Activated naive CD4-positive, alpha-beta T cell treated with anti-CD3 and anti-CD28 coated beads, Interleukin-2, amount 10 ng/mL, durations not matched to agents 7 days and 5 days (primary cell): ENCODE measurements at regions not wholly inside any gene's neighbourhood (a gene's known extent, or its start where the extent isn't known, plus 50 kb on each side); places are given as distances from the start of the nearest gene placed in this dataset.

Source experiments
- CTCF ChIA-PET: fragments of 350-600 bp; sonication (Branson Sonifier 250); formaldehyde crosslinking; loops from one replicate; lab custom pipeline; 2021; ENCODE audit warnings: antibody characterized with exemption; lab: Charles Lee
- DNase-seq: peaks from one replicate; pipeline ENCODE4 v3.0.0-alpha.2; 2020
- H3K27ac Mint-ChIP-seq: one replicate; pipeline ENCODE4 v1.8.0; 2021; ENCODE audit warnings: mild to moderate bottlenecking, moderate library complexity, mixed read lengths
- H3K27me3 Mint-ChIP-seq: one replicate; pipeline ENCODE4 v1.8.0; 2021; ENCODE audit warnings: mild to moderate bottlenecking, mixed read lengths
- H3K36me3 Mint-ChIP-seq: one replicate; pipeline ENCODE4 v1.8.0; 2021; ENCODE audit warnings: mixed read lengths
- H3K4me1 Mint-ChIP-seq: one replicate; pipeline ENCODE4 v1.8.0; 2021; ENCODE audit warnings: mixed read lengths
- H3K4me3 Mint-ChIP-seq: one replicate; pipeline ENCODE4 v1.8.0; 2021; ENCODE audit warnings: mild to moderate bottlenecking, moderate library complexity, mixed read lengths
- H3K9me3 Mint-ChIP-seq: one replicate; pipeline ENCODE4 v1.8.0; 2021; ENCODE audit warnings: mixed read lengths

DNA sequence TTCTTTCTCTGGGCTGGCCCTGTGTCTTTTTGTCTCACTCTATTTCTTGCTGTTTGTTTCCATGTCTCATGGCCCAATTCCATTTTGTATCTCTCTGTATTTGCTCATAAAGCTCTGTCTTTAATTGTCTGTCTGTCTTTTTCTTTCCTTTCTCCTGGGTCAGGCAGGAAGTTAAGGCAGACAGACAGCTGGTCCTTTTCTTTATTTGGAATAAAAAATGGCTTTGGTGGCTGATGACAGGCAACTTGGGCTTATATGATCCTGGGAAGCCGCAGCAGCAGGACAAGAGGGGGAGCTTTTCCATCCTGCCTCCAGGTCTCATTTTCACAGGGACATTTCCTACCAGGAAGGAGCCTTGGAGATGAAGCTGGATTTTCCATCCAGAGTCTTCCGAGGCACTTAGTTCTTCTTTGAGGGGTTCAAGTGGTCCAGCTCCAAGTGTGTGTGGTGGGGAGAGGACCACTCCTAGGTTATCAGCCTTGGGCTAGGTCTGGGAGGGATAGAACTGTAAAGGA lies 138.7 kb downstream of the TDRD15 start:
- no peaks in the 10 kb centered on the region for H3K36me3 Mint-ChIP-seq
- H3K4me1 Mint-ChIP-seq: no peaks in the 10 kb centered on the region
- CTCF ChIA-PET: no interaction called here
- no peaks in the 10 kb centered on the region for H3K27me3 Mint-ChIP-seq
- no peak overlapping the region for H3K27ac Mint-ChIP-seq
- H3K4me3 Mint-ChIP-seq: no peak overlapping the region
- no peaks in the 10 kb centered on the region for H3K9me3 Mint-ChIP-seq
- DNase-seq: no peak

DNA sequence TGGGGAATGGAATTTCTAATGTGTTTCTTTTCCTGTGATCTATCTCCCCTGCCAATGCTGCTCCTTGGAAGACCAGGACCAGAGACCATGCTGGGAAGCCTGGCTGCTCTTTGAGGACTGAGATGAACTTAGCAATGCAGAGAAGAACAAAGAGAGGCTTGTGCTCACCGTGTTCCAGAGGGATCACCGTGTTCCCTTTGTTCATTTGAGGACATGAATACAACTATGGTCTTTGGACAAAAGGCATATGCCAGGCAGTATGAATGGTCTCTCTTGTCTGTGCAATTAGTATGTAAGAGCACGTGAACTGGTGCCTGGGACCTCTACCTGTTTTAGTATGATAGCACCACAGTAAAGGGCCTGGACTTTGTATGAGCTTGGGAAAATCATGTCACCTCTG lies 139.9 kb downstream of the TDRD15 start:
- Mint-ChIP-seq H3K4me1 (no peaks in the 10 kb centered on the region), H3K36me3 (no peaks in the 10 kb centered on the region), H3K27ac (no peak overlapping the region), H3K27me3 (no peaks in the 10 kb centered on the region), H3K4me3 (no peak overlapping the region), H3K9me3 (no peaks in the 10 kb centered on the region)
- no peak for DNase-seq
- CTCF ChIA-PET: no interaction called here

DNA sequence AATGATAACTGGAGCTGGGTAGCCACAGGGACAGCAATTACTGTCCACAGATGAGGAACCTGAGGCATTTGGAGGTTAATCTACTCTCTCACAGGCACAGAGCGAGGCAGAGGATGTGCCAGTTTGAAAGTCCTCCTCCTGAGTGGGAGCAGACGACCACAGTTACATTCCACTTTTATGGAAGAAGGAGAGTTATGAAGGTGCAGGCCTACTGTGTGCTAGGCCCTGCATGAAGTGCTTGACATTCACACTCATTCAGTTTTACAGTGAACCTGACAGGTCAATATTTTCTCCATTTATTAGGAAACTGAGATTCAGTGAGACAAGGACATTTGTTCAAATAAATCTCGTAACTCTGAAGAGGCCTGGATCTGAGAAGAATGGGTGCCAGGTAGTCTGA lies 142.0 kb downstream of the TDRD15 start:
- Mint-ChIP-seq H3K27ac (no peak overlapping the region), H3K4me1 (no peaks in the 10 kb centered on the region), H3K36me3 (no peaks in the 10 kb centered on the region), H3K4me3 (no peak overlapping the region), H3K9me3 (no peaks in the 10 kb centered on the region), H3K27me3 (no peaks in the 10 kb centered on the region)
- CTCF ChIA-PET: interaction anchor here (1.2 kb wide), 1 partner anchor 51 kb away, joined by 4 read pairs; no protein-coding TSS in a partner anchor
- DNase-seq: no peak

DNA sequence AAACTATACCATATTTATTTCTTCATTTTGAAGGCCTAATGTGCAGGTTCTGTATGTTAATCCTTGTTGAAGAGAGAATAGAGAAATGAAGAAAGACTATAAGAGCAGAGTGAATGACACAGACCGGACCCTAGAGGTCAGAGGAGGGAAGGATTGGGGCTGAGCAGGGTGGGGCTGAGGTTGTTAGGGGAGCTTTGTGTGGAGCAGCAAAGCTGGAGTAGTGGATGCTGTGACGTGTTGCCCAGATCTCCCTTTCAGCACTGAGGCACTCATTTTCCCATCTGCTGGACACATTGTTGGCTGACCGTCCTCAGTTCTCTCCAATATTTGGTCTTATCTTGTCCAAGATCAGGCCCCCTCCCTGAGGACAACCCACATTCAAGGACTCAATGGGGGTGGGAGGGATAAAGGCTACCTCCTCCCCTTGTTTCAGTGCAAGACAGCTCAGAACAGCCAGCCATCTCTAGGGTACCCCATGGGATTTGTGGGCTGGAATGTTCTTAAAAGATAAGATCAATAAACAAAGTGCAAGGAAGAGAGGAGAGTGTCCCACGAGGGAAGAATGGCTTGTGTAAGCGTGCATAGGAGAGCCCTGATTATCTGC lies 143.6 kb downstream of the TDRD15 start:
- DNase-seq: no peak
- no peaks in the 10 kb centered on the region for H3K4me1 Mint-ChIP-seq
- no peaks in the 10 kb centered on the region for H3K36me3 Mint-ChIP-seq
- no peaks in the 10 kb centered on the region for H3K27me3 Mint-ChIP-seq
- CTCF ChIA-PET: no interaction called here
- H3K9me3 Mint-ChIP-seq: no peaks in the 10 kb centered on the region
- no peak overlapping the region for H3K27ac Mint-ChIP-seq
- no peak overlapping the region for H3K4me3 Mint-ChIP-seq

DNA sequence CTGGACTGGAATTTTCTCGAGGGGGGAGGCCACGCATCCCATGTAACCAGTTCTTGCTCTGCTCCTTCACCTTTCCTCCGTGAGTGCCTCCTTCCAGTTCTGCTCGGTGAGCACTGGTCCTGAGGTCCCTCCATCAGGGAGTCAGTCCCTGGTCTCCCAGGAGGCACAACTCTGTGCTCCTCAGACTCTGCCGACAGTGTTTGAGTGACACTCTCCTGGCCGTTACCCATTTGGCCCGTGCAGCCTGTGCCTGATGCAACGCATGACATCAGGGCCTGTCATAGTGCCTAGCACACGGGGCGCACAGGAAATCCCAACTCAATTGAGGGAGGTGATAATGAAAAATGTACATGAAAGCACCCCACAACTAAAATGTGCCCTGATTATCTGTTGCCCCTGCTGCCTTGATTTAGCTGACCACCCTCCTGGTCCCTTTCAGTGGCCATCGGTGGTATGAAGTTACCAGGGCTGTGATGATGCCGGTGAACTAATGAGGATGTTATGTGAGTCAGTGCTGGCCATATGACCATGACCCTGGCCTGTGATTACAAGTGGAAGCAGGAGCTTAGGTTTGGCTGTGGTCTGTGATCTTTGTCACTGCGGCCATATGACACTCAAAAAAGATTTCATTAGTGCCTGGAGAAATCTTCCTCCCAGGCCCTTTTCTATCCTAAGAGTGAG lies 144.6 kb downstream of the TDRD15 start:
- Mint-ChIP-seq H3K4me3 (no peak overlapping the region), H3K4me1 (no peaks in the 10 kb centered on the region), H3K27me3 (no peaks in the 10 kb centered on the region), H3K9me3 (no peaks in the 10 kb centered on the region), H3K27ac (no peak overlapping the region), H3K36me3 (no peaks in the 10 kb centered on the region)
- CTCF ChIA-PET: no interaction called here
- no peak for DNase-seq

DNA sequence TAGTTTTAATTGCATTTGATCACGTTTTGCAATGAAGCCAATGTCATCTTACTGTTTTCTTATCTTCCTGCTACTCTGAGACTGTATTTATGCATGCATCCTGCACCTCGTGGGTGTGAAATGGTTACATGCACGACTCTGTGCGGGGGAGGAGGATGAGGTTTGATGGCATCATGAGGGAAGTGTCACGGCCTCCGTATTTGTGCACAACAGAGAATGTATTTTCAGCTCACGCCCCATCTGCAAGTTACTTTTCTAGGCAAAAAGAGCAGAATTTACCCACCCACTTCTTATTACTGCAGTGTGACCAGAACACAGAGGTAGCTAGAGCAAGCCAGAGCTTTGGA lies 145.1 kb downstream of the TDRD15 start:
- Mint-ChIP-seq H3K27ac (no peak overlapping the region), H3K4me3 (no peak overlapping the region), H3K9me3 (no peaks in the 10 kb centered on the region), H3K27me3 (no peaks in the 10 kb centered on the region), H3K4me1 (no peaks in the 10 kb centered on the region), H3K36me3 (no peaks in the 10 kb centered on the region)
- CTCF ChIA-PET: no interaction called here
- DNase-seq: no peak

DNA sequence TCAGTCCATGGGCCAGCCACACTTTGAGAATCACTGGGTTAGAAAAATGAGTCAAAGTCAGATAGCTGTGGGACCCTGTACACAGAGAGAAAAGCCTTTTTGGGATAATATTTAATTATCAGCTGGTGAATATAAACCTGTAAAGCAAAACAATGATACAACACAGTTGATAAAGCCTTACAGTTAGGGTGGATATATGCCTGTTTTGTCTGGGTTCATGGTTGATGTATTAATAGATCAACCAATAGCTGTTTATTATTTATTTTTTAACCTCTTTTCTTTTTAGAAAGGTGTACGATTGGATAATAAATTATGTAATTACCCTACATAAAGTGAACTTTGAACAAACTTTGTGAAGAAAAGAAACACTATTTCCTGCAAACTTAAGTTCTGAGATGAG lies 145.6 kb downstream of the TDRD15 start:
- H3K4me3 Mint-ChIP-seq: no peak overlapping the region
- no peak for DNase-seq
- H3K27ac Mint-ChIP-seq: no peak overlapping the region
- H3K36me3 Mint-ChIP-seq: no peaks in the 10 kb centered on the region
- no peaks in the 10 kb centered on the region for H3K9me3 Mint-ChIP-seq
- H3K4me1 Mint-ChIP-seq: no peaks in the 10 kb centered on the region
- CTCF ChIA-PET: no interaction called here
- no peaks in the 10 kb centered on the region for H3K27me3 Mint-ChIP-seq

DNA sequence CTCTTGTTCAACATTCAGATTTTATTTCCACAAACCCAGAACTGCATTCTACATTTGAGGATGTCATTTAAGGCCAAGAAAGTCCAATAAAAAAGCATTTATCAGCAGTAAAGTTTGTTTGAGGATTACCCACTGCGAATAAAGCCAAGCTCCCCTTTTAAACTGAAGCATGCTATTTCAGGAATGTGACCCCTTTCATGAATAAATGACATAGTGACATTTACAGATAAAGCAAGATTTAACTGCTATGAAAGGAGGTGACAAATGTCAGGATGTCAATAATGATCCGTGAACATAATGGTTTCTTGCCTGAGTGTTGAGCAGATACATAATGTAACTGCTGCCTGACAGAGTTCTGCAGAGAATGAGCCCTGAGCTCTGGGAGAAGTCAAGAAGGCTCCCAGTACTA lies 146.3 kb downstream of the TDRD15 start:
- Mint-ChIP-seq H3K4me3 (no peak overlapping the region), H3K27me3 (no peaks in the 10 kb centered on the region), H3K36me3 (no peaks in the 10 kb centered on the region), H3K9me3 (no peaks in the 10 kb centered on the region), H3K27ac (no peak overlapping the region), H3K4me1 (no peaks in the 10 kb centered on the region)
- CTCF ChIA-PET: interaction anchor here (1.5 kb wide), 1 partner anchor 47 kb away, joined by 3 read pairs; no protein-coding TSS in a partner anchor
- DNase-seq: no peak

DNA sequence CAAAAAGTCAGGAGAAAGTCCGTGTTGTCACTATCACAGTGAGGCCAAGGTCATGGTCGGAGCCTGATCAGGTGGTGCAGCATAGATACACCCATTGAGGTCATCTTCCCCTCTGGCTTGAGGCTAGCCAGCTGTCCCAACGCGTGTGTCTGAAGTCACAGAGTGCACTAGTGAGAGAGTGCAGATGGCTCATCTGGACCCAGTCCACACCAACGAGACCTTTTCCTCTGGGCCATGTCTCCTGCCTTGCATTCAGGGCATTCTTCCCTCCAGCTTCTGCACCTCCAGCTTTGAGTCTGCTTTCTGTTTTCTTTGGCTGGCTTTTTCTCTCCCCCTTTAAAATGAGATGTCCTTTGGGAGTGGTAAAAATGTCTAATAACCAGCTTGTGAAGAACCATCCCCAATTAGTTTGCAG lies 146.9 kb downstream of the TDRD15 start:
- DNase-seq: no peak
- H3K27me3 Mint-ChIP-seq: no peaks in the 10 kb centered on the region
- H3K4me1 Mint-ChIP-seq: no peaks in the 10 kb centered on the region
- no peak overlapping the region for H3K4me3 Mint-ChIP-seq
- H3K36me3 Mint-ChIP-seq: no peaks in the 10 kb centered on the region
- CTCF ChIA-PET: interaction anchor here (1.5 kb wide), 1 partner anchor 47 kb away, joined by 3 read pairs; no protein-coding TSS in a partner anchor
- no peaks in the 10 kb centered on the region for H3K9me3 Mint-ChIP-seq
- H3K27ac Mint-ChIP-seq: no peak overlapping the region

DNA sequence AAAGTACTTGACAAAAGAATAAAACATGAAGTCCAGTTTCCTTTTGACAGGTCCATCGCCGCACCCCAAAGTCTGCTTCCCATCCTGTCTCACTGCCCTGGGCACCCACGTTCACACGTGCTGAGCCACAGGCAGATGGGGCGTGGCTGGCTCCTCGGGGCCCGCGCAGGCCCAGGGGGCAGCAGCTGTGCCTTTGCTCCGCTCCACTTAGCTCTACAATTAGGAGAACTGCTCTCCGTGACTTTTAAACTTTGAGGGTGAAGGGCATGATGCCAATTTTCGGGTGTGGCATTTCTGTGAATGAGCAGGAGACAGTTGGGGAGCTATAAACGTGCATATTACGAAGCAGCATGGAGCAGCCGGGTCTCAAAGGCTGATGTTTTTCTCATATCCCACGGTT lies 152.4 kb downstream of the TDRD15 start:
- H3K4me3 Mint-ChIP-seq: no peak overlapping the region
- CTCF ChIA-PET: no interaction called here
- no peaks in the 10 kb centered on the region for H3K4me1 Mint-ChIP-seq
- no peaks in the 10 kb centered on the region for H3K27me3 Mint-ChIP-seq
- H3K9me3 Mint-ChIP-seq: no peaks in the 10 kb centered on the region
- no peaks in the 10 kb centered on the region for H3K36me3 Mint-ChIP-seq
- no peak for DNase-seq
- no peak overlapping the region for H3K27ac Mint-ChIP-seq

DNA sequence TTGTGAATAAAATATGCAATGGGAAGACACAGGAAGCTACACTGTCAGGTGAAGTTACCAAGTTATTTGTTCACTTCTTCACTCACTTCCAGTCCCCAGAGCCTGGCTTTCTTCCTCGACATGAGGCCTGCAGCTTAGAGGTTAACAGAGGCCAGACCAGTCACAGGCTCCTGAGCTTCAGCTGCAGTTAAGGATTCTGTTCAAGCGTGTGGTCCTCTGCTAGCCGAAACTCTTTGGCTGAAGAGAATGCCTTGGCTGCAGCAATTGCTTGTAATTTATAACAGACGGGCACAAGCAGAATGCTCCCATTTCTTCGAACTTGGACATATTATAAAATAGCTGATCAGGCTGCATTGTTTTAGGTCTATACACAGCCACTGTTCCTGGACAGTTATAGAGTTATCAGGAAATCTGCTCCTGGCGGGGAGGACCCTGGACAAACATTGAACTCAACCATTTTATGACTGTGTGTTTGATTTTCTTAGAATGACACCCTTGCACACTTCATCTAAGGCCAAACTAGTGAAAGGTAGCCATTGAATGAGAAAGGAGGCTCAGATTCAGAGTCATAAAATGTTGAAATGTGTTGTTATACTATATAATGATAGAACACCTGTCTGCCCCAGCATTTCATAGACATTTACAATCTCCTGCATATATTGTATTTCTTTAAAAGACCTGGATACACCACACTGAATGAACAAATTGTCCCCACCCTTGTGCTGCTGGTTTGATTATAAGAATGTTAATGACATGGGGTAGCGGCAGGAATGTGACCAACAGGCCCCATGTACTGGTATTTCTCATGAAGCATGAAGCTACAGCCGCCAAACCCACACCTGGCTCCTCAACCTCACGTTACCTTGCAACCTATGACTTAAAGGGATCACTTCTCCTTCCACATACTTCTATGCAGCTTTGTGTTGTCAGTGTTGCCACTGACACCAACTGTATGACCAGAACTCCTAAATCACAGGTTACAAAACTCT lies 153.6 kb downstream of the TDRD15 start:
- Mint-ChIP-seq H3K27ac (no peak overlapping the region), H3K9me3 (no peaks in the 10 kb centered on the region), H3K4me1 (no peaks in the 10 kb centered on the region), H3K4me3 (no peak overlapping the region), H3K36me3 (no peaks in the 10 kb centered on the region), H3K27me3 (no peaks in the 10 kb centered on the region)
- CTCF ChIA-PET: no interaction called here
- no peak for DNase-seq

DNA sequence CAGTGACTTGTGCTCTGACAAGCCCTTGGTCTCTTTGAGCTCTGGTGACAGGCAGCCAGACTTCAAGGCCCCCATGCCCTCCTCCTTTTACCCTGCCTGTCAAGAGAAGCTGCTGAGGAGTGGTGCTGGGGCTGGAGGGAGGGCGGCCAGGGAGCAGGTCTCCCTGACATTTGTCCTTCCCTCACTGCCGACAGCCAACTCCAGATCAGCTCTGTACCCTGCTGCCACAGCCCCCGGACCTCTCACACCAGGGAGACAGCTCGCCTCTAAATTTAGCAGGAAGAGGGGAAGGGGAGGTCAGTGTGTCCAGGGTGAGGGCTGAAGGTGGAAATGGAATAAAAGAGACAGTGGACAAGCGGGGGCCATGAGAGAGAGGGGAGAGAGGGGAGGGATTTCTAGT lies 155.8 kb downstream of the TDRD15 start:
- CTCF ChIA-PET: no interaction called here
- DNase-seq: no peak
- H3K9me3 Mint-ChIP-seq: no peaks in the 10 kb centered on the region
- no peaks in the 10 kb centered on the region for H3K27me3 Mint-ChIP-seq
- H3K4me1 Mint-ChIP-seq: no peaks in the 10 kb centered on the region
- no peak overlapping the region for H3K27ac Mint-ChIP-seq
- no peaks in the 10 kb centered on the region for H3K36me3 Mint-ChIP-seq
- H3K4me3 Mint-ChIP-seq: no peak overlapping the region

DNA sequence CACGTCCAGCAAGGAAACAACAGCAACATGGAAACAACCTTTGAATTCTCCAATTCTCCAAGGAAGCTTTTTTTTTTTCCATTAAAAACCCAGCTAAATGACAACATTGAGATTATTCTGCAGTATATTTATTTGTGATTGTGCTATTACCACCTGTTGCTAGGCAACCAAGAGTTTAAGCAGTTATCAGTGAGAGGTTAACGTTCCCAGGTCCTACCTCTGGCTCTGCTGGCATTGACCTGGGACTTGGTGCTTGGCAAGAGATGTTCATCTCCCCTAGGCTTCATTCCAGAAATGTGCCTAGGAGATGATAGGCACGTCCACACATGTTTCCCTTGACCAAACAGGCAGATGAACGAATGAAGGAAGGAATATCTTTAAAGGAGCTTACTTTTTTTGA lies 157.0 kb downstream of the TDRD15 start:
- H3K27me3 Mint-ChIP-seq: no peaks in the 10 kb centered on the region
- DNase-seq: no peak
- H3K27ac Mint-ChIP-seq: no peak overlapping the region
- no peaks in the 10 kb centered on the region for H3K4me1 Mint-ChIP-seq
- CTCF ChIA-PET: no interaction called here
- H3K9me3 Mint-ChIP-seq: no peaks in the 10 kb centered on the region
- H3K4me3 Mint-ChIP-seq: no peak overlapping the region
- H3K36me3 Mint-ChIP-seq: no peaks in the 10 kb centered on the region

DNA sequence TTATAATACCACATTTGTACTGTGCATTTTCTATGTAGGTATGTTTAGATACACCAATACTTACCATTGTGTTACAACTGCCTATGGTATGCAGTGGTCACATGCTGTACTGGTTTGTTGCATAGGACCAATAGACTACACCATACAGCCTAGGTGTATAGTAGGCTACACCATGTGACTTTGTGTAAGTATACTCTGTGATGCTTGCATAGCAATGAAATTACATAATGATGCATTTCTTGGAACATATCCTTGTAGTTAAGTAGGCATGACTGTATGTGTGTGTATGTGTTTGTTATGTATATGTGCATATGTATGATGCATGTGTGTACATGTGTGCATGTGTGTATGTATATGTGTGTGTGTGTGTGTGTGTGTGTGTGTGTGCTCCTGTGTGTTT lies 157.6 kb downstream of the TDRD15 start:
- DNase-seq: no peak
- H3K27ac Mint-ChIP-seq: no peak overlapping the region
- CTCF ChIA-PET: no interaction called here
- H3K4me1 Mint-ChIP-seq: no peaks in the 10 kb centered on the region
- H3K4me3 Mint-ChIP-seq: no peak overlapping the region
- no peaks in the 10 kb centered on the region for H3K36me3 Mint-ChIP-seq
- no peaks in the 10 kb centered on the region for H3K9me3 Mint-ChIP-seq
- no peaks in the 10 kb centered on the region for H3K27me3 Mint-ChIP-seq
